ENCODE measurements at regions not wholly inside any gene's neighbourhood (a gene's known extent, or its start where the extent isn't known, plus 50 kb on each side); places are given as distances from the start of the nearest gene placed in this dataset.

- TF ChIP-seq CTCF (IDR thresholded peaks at IDR 0.05) = no peak
- no peak for TF ChIP-seq POLR2A (IDR thresholded peaks at IDR 0.05)
These were observed 57.4 kb upstream of the PRSS16 start for GRCh38 chr6:27190126-27190525.

Measured in body of pancreas (tissue), 4 donors.